ENCODE measurements at regions not wholly inside any gene's neighbourhood (a gene's known extent, or its start where the extent isn't known, plus 50 kb on each side); places are given as distances from the start of the nearest gene placed in this dataset.
A peak's percentile ranks its signal among the peaks of the same experiment; 100 is the strongest.

DNA sequence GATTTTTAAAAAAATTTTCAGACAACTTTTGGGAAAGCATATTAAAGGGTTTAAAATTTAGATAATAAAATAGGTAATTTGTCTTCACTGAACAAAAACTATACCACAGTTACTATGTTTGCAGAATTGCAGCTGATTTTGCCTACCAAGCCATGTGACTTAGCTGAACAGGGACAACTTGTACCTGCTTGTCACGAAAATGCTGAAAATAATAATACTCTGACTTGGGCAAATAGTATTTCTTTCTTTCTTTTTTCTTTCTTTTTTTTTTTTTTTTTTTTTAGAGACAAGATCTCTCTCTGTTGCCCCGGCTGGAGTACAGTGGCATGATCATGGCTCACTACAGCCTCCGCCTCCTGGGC lies 225.2 kb upstream of the PPP1R2C start:
- Histone ChIP-seq H3K9me3 (ENCODE audit: low read depth) (no peaks in the 10 kb centered on the region), H3K27ac (no peak overlapping the region), H3K4me1 (ENCODE audit: low read depth) (no peaks in the 10 kb centered on the region), H3K36me3 (no peaks in the 10 kb centered on the region), H3K4me3 (no peak overlapping the region), H3K27me3 (no peaks in the 10 kb centered on the region)
- TF ChIP-seq, protein P1, sequence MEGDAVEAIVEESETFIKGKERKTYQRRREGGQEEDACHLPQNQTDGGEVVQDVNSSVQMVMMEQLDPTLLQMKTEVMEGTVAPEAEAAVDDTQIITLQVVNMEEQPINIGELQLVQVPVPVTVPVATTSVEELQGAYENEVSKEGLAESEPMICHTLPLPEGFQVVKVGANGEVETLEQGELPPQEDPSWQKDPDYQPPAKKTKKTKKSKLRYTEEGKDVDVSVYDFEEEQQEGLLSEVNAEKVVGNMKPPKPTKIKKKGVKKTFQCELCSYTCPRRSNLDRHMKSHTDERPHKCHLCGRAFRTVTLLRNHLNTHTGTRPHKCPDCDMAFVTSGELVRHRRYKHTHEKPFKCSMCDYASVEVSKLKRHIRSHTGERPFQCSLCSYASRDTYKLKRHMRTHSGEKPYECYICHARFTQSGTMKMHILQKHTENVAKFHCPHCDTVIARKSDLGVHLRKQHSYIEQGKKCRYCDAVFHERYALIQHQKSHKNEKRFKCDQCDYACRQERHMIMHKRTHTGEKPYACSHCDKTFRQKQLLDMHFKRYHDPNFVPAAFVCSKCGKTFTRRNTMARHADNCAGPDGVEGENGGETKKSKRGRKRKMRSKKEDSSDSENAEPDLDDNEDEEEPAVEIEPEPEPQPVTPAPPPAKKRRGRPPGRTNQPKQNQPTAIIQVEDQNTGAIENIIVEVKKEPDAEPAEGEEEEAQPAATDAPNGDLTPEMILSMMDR (IDR thresholded peaks at IDR 0.05; ENCODE audit: low read depth, low read length): no peak
- no peak for DNase-seq (ENCODE audit: low read depth in 1 of 2, low spot score in 1 of 2)

DNA sequence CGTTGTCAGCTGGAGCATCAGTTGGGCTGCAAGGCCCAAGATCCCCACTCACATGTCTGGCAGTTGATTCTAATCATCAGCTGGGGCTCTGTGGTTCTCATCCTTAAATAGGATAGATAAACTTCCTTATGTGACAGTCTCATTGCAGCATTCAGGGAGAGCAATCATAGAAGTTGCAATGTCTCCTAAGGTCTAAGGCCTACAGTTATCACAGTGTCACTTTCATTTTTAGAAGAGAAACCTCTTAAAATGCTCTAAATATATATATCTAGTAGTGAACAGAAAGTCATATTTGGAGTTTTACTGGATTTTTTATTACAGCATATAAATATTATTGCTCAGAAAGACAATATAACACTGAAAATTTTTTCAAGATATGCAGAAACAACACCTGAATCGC lies 226.0 kb upstream of the PPP1R2C start:
- Histone ChIP-seq H3K4me1 (ENCODE audit: low read depth) (no peaks in the 10 kb centered on the region), H3K9me3 (ENCODE audit: low read depth) (no peaks in the 10 kb centered on the region), H3K36me3 (no peaks in the 10 kb centered on the region), H3K4me3 (no peak overlapping the region), H3K27me3 (no peaks in the 10 kb centered on the region), H3K27ac (no peak overlapping the region)
- DNase-seq (ENCODE audit: low read depth in 1 of 2, low spot score in 1 of 2): no peak
- TF ChIP-seq, protein P1 (IDR thresholded peaks at IDR 0.05; ENCODE audit: low read depth, low read length): no peak

DNA sequence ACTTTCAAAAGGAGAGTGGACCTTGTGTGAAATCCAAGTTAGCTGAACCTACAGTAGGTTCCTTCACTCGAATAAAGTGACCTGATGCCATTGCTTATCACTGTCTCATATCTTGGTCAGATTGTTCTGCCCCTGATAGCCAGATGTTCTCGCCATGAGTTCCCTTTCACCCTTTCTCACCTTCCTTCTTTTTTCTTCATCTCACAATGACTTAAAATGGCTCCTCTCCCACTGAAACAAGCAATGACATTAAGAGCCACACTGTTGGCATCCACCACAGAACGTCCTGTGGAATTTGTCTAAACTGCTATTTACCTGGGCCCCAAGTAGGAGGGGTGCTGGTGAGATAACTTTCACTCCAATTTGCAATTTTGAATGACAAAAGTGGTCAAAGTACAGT lies 227.6 kb upstream of the PPP1R2C start:
- no peak for DNase-seq (ENCODE audit: low read depth in 1 of 2, low spot score in 1 of 2)
- no peaks in the 10 kb centered on the region for H3K4me1 ChIP-seq (ENCODE audit: low read depth)
- H3K4me3 ChIP-seq: no peak overlapping the region
- TF ChIP-seq, protein P1 (IDR thresholded peaks at IDR 0.05; ENCODE audit: low read depth, low read length): no peak
- H3K27me3 ChIP-seq: no peaks in the 10 kb centered on the region
- H3K36me3 ChIP-seq: no peaks in the 10 kb centered on the region
- H3K9me3 ChIP-seq (ENCODE audit: low read depth): no peaks in the 10 kb centered on the region
- no peak overlapping the region for H3K27ac ChIP-seq

DNA sequence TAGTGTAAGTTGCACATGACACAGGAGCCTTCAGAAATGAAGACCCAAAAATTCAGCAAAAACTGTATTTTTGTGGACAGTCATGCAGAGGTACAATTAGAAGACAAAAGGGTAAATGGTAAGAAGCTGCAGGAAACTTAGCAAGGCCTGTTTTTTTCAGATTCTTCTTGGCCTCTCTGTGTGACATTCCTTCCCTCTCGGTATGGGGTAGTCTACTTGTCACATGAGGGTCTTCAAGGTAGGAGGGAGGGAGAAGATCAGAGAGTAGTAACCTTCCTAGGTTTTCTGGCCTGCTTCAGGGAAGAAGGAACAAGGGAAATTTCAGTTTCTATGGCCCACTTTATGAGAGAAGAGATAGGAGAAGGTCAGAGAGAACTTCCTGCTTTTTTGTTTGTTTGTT lies 230.4 kb upstream of the PPP1R2C start:
- H3K4me3 ChIP-seq: no peak overlapping the region
- TF ChIP-seq, protein P1 (IDR thresholded peaks at IDR 0.05; ENCODE audit: low read depth, low read length): no peak
- DNase-seq (ENCODE audit: low read depth in 1 of 2, low spot score in 1 of 2): no peak
- H3K4me1 ChIP-seq (ENCODE audit: low read depth): no peaks in the 10 kb centered on the region
- no peaks in the 10 kb centered on the region for H3K36me3 ChIP-seq
- H3K27me3 ChIP-seq: no peaks in the 10 kb centered on the region
- H3K9me3 ChIP-seq (ENCODE audit: low read depth): no peaks in the 10 kb centered on the region
- no peak overlapping the region for H3K27ac ChIP-seq

DNA sequence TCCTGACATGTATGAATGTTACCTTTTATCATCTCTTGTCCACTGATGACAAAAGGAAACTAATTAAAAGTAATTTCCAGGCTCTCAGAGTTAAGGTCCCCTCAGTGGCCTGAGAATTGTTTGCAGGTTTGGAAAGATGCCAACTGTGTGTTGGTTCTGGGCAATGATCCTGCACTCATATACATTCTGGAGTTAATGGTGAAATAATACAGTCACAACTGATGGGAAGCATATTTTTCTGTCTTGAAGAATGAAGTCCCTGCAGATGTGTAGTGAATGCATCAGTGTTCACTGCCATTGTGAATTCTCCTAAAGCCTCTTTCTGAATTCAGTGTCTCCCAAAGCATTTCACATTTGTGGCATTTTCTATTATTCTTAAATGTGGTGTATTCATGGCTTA lies 238.1 kb upstream of the PPP1R2C start:
- peak in 1 of 2 donors; percentile 1 for DNase-seq (ENCODE audit: low read depth in 1 of 2, low spot score in 1 of 2)
- Histone ChIP-seq H3K27me3 (no peaks in the 10 kb centered on the region), H3K36me3 (no peaks in the 10 kb centered on the region), H3K9me3 (ENCODE audit: low read depth) (no peaks in the 10 kb centered on the region), H3K4me1 (ENCODE audit: low read depth) (no peaks in the 10 kb centered on the region), H3K4me3 (no peak overlapping the region), H3K27ac (no peak overlapping the region)
- TF ChIP-seq, protein P1 (IDR thresholded peaks at IDR 0.05; ENCODE audit: low read depth, low read length): no peak

DNA sequence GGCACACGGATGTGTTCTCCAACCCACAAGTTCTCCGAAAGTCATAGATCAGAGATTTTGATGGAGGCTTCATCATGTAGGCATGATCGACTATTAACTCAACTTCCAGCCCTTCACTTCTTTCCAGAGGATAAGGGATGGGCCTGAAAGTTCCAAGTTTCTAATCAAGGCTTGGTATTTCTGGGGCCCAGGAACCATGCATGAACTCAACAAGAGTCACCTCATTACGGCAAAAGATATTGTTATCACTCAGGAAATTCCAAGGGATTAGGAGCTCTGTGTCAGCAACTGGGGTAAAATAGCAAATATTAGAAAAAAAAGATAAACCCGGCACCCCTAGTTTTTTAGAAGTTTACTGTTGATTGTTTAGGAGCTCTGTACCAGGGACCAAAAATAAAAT lies 240.1 kb upstream of the PPP1R2C start:
- Histone ChIP-seq H3K27me3 (no peaks in the 10 kb centered on the region), H3K4me1 (ENCODE audit: low read depth) (no peaks in the 10 kb centered on the region), H3K4me3 (no peak overlapping the region), H3K9me3 (ENCODE audit: low read depth) (no peaks in the 10 kb centered on the region), H3K36me3 (no peaks in the 10 kb centered on the region), H3K27ac (no peak overlapping the region)
- TF ChIP-seq, protein P1 (IDR thresholded peaks at IDR 0.05; ENCODE audit: low read depth, low read length): no peak
- no peak for DNase-seq (ENCODE audit: low read depth in 1 of 2, low spot score in 1 of 2)
